Naive thymus-derived CD8-positive, alpha-beta T cell (primary cell): ENCODE measurements at regions not wholly inside any gene's neighbourhood (a gene's known extent, or its start where the extent isn't known, plus 50 kb on each side); places are given as distances from the start of the nearest gene placed in this dataset.
"Not testable (repeated sequence)": the region's sequence is repeated elsewhere in the genome, so short reads cannot be mapped to it uniquely, and the experiment has no call there.

Source experiments
- ATAC-seq, 2 donors: fragments of 150-1000 bp; cut with Tn5 transposase in 1 of 2; sonication (Bioruptor Pico), chemical (Tn5 transposase) in 1 of 2; 1 replicate in 1 of 2; 2 replicates in 1 of 2; pipeline ENCODE4 v1.10.0; 2021; ENCODE audit warnings: mild to moderate bottlenecking in 2 of 2, moderate library complexity in 2 of 2
- POLR2A ChIA-PET: fragments of 350-600 bp; sonication (Branson Sonifier 250); formaldehyde crosslinking; loops from one replicate; lab custom pipeline; 2021; ENCODE audit warnings: antibody characterized with exemption; lab: Charles Lee
- DNase-seq, 10 donors: peaks; one replicate each; pipeline versions ENCODE4 v3.0.0 to v3.0.0-alpha.2; 2020 to 2022
- H3K27ac Mint-ChIP-seq, 10 donors: one replicate each; pipeline ENCODE4 v1.8.0; 2020 to 2022; ENCODE audit warnings: mild to moderate bottlenecking in 10 of 10, mixed read lengths in 10 of 10, moderate library complexity in 4 of 10, inconsistent platforms in 1 of 10
- H3K27me3 Mint-ChIP-seq, 5 donors: one replicate each; pipeline ENCODE4 v1.8.0; 2021 to 2022; ENCODE audit warnings: mixed read lengths in 5 of 5
- H3K36me3 Mint-ChIP-seq, 3 donors: one replicate each; pipeline ENCODE4 v1.8.0; 2020 to 2022; ENCODE audit warnings: mixed read lengths in 3 of 3, mild to moderate bottlenecking in 2 of 3, inconsistent platforms in 1 of 3
- H3K4me1 Mint-ChIP-seq, 4 donors: one replicate each; pipeline ENCODE4 v1.8.0; 2021 to 2022; ENCODE audit warnings: mixed read lengths in 4 of 4
- H3K4me3 Mint-ChIP-seq, 10 donors: one replicate each; pipeline ENCODE4 v1.8.0; 2020 to 2022; ENCODE audit warnings: mild to moderate bottlenecking in 10 of 10, mixed read lengths in 10 of 10, moderate library complexity in 6 of 10, inconsistent platforms in 1 of 10
- H3K9me3 Mint-ChIP-seq, 9 donors: one replicate each; pipeline ENCODE4 v1.8.0; 2020 to 2022; ENCODE audit warnings: mixed read lengths in 9 of 9, mild to moderate bottlenecking in 3 of 9, inconsistent platforms in 1 of 9, moderate library complexity in 1 of 9

DNA sequence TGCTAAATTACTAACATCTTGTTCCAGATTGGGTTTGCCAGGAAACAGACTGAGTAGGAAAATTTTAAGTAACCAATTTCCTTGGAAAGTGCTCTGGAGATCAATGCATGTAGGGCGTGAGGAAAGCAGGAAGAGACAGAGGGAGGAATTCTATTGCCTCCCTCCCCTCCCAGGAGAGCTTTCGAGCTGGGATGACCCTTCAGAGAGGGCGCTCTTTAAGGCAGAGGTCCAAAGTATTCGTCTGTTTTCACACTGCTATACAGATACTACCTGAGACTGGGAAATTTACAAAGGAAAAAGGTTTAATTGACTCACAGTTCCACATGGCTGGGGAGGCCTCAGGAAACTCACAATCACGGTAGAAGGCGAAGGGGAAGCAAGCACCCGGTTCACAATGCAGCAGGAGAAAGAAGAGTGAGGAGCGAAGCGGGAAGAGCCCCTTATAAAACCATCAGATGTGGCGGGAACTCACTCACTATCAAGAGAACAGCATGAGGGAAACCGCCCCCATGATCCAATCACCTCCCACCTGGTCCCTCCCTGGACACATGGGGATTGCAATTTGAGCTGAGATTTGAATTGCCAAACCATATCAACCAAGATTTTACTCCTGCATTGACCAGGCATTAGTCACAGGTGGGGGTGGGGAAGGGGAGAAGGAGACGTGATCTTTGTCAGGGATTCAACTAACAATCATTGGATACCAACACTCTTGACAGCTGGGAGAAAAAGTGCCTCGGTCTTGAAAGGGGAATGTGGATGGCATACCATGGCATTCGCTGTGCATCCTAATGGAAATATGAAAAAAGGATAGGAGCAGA, 63.8 kb downstream of the SLITRK2 start:
- Mint-ChIP-seq H3K4me1 (no peaks in the 10 kb centered on the region), H3K36me3 (no peaks in the 10 kb centered on the region), H3K27me3 (no peaks in the 10 kb centered on the region), H3K9me3 (peaks cover 0 to 8% (median 0%) of the 10 kb centered on the region in 9 donors), H3K4me3 (no peak overlapping the region), H3K27ac (no peak overlapping the region)
- DNase-seq (no peak), ATAC-seq (no peak)
- POLR2A ChIA-PET, result no interaction called here

DNA sequence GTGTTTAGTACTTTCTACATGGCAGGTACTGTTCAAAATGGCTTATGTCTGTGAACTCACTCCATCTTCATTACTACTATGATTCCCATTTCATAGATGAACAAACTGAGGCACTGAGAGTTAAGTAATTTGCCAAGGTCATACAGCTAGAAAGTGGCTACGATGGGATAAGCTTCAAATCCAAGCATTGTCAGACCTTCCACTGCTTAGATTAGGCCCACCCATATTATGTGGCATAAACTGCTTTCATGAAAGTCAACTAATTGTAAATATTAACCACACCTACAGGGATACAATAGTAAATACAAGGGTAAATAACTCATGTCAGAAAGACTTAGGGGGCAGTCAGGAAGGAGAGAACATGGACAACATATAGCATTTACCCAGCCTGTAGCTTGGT, 68.8 kb downstream of the SLITRK2 start:
- H3K4me3 Mint-ChIP-seq, result no peak overlapping the region
- no peak for ATAC-seq
- H3K4me1 Mint-ChIP-seq, result no peaks in the 10 kb centered on the region
- no peak overlapping the region for H3K27ac Mint-ChIP-seq
- POLR2A ChIA-PET, result no interaction called here
- H3K27me3 Mint-ChIP-seq, result no peaks in the 10 kb centered on the region
- H3K36me3 Mint-ChIP-seq, result no peaks in the 10 kb centered on the region
- DNase-seq, result no peak
- peaks cover 0 to 9% (median 0%) of the 10 kb centered on the region in 9 donors for H3K9me3 Mint-ChIP-seq

DNA sequence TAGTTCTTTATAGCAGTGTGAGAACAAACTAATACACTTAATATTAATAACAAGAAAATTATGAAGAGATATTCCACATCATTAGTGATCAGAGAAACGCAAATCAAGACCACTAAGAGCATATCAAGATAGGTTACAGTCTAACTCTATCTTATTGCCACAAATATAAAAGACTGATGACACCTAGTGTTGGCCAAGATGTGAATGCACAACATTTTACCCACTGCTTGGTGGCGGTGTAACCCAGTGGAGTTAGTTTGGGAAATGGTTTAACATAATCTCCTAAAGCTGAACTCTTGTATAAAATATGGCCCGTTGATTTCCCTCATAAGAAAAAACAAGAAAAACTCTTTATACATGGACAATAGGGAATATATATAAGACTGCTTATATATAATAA, 92.4 kb downstream of the SLITRK2 start:
- H3K4me3 Mint-ChIP-seq, result no peak overlapping the region
- peaks cover 0 to 10% (median 0%) of the 10 kb centered on the region in 9 donors for H3K9me3 Mint-ChIP-seq
- ATAC-seq, result no peak
- no peaks in the 10 kb centered on the region for H3K36me3 Mint-ChIP-seq
- POLR2A ChIA-PET, result no interaction called here
- no peak for DNase-seq
- no peak overlapping the region for H3K27ac Mint-ChIP-seq
- no peaks in the 10 kb centered on the region for H3K27me3 Mint-ChIP-seq
- H3K4me1 Mint-ChIP-seq, result peaks cover 0 to 2% (median 0%) of the 10 kb centered on the region in 4 donors

DNA sequence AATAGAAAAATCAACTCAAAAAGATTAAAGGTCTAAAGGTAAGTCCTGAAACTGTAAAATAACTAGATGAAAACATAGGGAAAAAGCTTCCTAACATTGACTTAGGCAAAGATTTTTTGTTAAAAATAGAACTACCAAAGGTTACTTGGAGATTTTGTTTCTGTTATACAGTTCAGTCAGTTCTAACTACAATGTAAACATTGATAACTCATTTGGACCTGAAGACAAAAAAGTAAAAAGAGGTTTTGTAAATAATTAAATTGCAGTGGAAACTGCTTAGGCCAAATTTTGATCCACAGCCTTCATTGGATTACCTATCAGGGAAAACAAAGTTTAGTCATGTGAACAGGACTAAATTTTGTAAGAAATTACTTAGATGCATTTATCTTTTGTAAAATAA, 101.8 kb downstream of the SLITRK2 start:
- Mint-ChIP-seq H3K4me3 (no peak overlapping the region), H3K27ac (no peak overlapping the region), H3K36me3 (no peaks in the 10 kb centered on the region), H3K4me1 (no peaks in the 10 kb centered on the region), H3K27me3 (no peaks in the 10 kb centered on the region), H3K9me3 (peaks cover 0 to 3% (median 0%) of the 10 kb centered on the region in 9 donors)
- ATAC-seq (no peak), DNase-seq (no peak)
- POLR2A ChIA-PET, result no interaction called here

DNA sequence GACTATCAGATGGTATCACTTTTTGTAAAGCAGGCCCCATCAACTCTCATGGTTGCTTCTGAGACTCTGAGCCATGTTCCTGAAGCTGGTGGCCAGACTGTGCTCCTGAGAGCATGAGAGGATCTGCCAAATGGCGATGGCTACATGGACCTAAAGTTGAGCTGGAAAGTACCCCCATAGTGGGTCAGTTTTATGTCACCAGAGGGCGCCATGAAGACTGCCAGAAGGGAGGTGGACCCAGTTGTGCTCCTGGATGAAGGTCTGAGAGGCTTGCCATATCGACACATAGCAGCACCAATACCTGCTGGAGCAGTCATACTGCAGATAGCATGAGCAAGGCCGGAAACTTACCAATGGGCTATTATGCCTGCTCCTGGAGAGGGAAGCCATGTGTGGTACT, 105.7 kb downstream of the SLITRK2 start:
- POLR2A ChIA-PET, result no interaction called here
- no peak for DNase-seq
- no peak for ATAC-seq
- no peak overlapping the region for H3K4me3 Mint-ChIP-seq
- no peaks in the 10 kb centered on the region for H3K27me3 Mint-ChIP-seq
- H3K9me3 Mint-ChIP-seq, result peaks cover 0 to 9% (median 0%) of the 10 kb centered on the region in 9 donors
- H3K27ac Mint-ChIP-seq, result no peak overlapping the region
- no peaks in the 10 kb centered on the region for H3K4me1 Mint-ChIP-seq
- no peaks in the 10 kb centered on the region for H3K36me3 Mint-ChIP-seq

DNA sequence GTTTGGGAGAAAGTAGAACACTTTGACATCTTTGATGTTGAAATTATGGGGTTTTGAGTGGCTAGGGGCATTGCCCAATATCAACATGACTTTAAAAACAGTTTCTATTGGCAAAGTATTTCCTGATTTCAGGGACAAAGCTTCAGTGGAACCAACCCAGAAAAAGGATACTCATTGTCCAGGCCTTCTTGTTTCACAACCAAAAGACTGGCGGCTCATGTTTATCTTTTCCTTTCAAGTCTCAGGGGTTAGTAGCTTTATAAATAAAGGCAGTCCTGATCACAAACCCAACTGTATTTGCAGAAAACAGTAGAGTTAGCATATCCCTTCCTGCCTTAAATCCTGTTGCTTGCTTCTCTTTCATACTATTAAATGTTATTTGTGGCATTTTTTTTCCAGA, 119.1 kb downstream of the SLITRK2 start:
- POLR2A ChIA-PET, result no interaction called here
- no peak overlapping the region for H3K27ac Mint-ChIP-seq
- H3K27me3 Mint-ChIP-seq, result no peaks in the 10 kb centered on the region
- H3K36me3 Mint-ChIP-seq, result no peaks in the 10 kb centered on the region
- DNase-seq, result no peak
- no peak overlapping the region for H3K4me3 Mint-ChIP-seq
- no peak for ATAC-seq
- no peaks in the 10 kb centered on the region for H3K4me1 Mint-ChIP-seq
- peaks cover 0 to 16% (median 1%) of the 10 kb centered on the region in 9 donors for H3K9me3 Mint-ChIP-seq

DNA sequence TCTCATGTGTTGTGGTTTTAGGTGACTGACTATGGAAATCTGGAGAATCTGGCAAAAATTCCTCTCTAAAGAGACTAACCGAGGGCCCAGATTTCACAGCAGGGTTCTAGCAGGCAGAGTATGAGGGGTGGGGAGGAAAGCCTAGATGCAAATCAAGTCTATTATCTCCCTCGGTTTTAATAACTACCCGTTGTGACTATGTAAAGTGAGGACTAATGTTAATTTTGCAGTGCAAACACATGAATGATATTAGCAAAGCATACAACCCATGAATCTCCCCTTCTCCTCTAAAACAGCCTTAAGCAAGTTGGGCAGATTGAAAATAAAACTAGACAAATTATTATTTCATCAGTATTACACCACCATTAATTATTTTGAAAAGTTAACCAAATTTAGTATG, 131.4 kb downstream of the SLITRK2 start:
- Mint-ChIP-seq H3K27me3 (no peaks in the 10 kb centered on the region), H3K4me1 (no peaks in the 10 kb centered on the region), H3K36me3 (no peaks in the 10 kb centered on the region), H3K4me3 (no peak overlapping the region), H3K27ac (no peak overlapping the region), H3K9me3 (peaks cover 0 to 8% (median under 1%) of the 10 kb centered on the region in 9 donors)
- ATAC-seq (no peak), DNase-seq (no peak)
- POLR2A ChIA-PET, result no interaction called here

DNA sequence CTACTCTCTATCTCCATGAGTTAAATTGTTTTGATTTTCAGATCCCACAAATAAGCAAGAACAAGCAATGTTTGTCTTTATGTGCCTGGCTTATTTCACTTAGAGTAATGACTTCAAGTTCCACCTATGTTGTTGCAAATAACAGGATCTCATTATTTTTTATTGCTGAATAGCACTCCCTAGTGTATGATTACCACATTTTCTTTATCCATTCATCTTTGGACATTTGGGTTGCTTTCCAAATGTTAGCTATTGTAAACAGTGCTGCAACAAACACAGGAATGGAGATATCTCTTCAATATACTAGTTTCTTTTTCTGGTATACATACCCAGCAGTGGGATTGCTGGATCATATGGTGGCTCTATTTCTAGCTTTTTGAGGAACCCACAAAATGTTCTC, 136.0 kb downstream of the SLITRK2 start:
- ATAC-seq (no peak), DNase-seq (no peak)
- peaks cover 0 to 16% (median 2%) of the 10 kb centered on the region in 9 donors for H3K9me3 Mint-ChIP-seq
- POLR2A ChIA-PET, result no interaction called here
- no peaks in the 10 kb centered on the region for H3K4me1 Mint-ChIP-seq
- H3K27me3 Mint-ChIP-seq, result no peaks in the 10 kb centered on the region
- H3K36me3 Mint-ChIP-seq, result no peaks in the 10 kb centered on the region
- H3K27ac Mint-ChIP-seq, result no peak overlapping the region
- H3K4me3 Mint-ChIP-seq, result no peak overlapping the region

DNA sequence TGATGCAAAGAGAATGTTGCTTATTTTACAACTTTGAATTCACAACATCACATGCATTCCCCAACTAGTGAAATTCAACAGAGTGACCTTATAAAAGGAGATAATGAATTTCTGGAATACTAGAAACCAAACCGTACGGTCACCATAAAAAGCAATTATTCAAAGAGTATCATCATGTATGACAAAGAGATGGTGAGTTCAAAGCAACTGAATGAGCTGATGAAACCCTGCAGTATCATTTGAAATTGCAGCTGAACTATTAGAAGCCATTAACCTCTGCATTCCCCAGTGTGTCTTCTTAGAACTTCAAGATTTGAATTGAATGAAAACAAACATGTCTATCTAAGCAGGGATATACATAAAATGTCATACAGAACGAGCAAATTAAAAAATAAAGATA, 172.4 kb downstream of the SLITRK2 start:
- H3K4me3 Mint-ChIP-seq, result no peak overlapping the region
- POLR2A ChIA-PET, result no interaction called here
- DNase-seq (no peak), ATAC-seq (no peak)
- no peaks in the 10 kb centered on the region for H3K27me3 Mint-ChIP-seq
- no peak overlapping the region for H3K27ac Mint-ChIP-seq
- peaks cover 0 to 20% (median 7%) of the 10 kb centered on the region in 9 donors for H3K9me3 Mint-ChIP-seq
- no peaks in the 10 kb centered on the region for H3K4me1 Mint-ChIP-seq
- no peaks in the 10 kb centered on the region for H3K36me3 Mint-ChIP-seq

DNA sequence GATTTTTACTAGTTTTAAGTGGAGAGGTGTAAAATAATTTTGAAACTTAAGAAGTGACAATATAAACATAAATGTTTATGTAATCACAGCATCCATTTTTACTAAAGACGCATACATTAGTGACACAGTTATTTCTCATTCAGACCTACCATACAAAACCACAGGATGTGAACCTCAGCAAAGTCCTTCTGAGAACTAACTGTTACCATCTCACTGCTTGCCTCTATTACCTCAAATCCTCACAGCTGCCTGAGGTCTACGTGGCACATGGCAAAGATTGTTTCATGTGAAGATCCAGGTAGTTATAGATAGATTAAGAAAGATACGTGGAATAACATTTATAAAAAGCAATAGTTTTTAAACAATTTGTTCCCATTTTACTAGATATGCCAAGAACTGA, 189.0 kb downstream of the SLITRK2 start:
- POLR2A ChIA-PET, result no interaction called here
- no peaks in the 10 kb centered on the region for H3K27me3 Mint-ChIP-seq

DNA sequence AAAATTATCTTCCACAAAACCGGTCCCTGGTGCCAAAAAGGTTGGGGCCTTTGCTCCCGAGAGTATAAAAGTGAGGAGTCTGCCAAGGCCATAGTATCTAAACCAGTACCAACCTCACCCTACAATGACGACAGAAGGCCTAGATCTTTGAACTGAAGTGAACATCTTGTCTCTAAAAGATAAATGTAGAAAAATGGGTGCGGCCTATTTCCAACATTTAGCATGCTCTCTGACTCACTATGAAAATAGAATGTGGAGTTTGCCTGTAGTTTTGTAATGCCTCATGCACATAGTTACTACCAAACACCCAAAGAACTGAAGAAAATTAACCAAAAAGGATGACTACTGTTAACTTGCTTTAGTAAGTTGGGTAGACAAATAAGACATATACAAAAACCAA, 218.4 kb downstream of the SLITRK2 start:
- no peak overlapping the region for H3K27ac Mint-ChIP-seq
- H3K4me1 Mint-ChIP-seq, result no peaks in the 10 kb centered on the region
- H3K27me3 Mint-ChIP-seq, result no peaks in the 10 kb centered on the region

More for the DNA sequence above, 189.0 kb downstream of the SLITRK2 start:
- ATAC-seq (no peak), DNase-seq (no peak)
- no peak overlapping the region for H3K4me3 Mint-ChIP-seq
- H3K36me3 Mint-ChIP-seq, result no peaks in the 10 kb centered on the region
- H3K27ac Mint-ChIP-seq, result no peak overlapping the region
- no peaks in the 10 kb centered on the region for H3K4me1 Mint-ChIP-seq
- peaks cover 0 to 5% (median 0%) of the 10 kb centered on the region in 9 donors for H3K9me3 Mint-ChIP-seq

DNA sequence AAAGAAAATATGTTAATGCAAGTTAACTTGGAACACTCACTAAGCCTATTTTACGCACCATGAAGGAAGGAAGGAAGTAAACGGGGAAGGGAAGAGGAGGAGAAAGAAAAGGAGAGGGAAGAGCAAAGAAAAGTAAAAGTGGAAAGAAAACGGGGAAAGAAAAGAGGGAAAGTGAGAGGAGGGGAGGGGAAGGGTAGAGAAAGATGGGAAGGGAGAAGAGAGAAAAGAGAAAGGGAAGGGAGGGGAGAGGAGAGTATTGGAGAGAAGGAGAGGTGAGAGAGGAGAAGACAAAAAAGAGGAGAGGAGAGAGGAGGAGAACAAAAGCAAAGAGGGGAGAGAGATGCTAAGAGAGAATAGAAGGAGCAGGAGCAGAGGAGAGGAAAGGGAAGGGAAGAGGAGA, 224.1 kb downstream of the SLITRK2 start:
- DNase-seq (no peak), ATAC-seq (no peak)
- Mint-ChIP-seq H3K27ac (no peak overlapping the region), H3K4me3 (no peak overlapping the region), H3K4me1 (no peaks in the 10 kb centered on the region), H3K9me3 (peaks cover 0 to 3% (median 0%) of the 10 kb centered on the region in 9 donors), H3K36me3 (no peaks in the 10 kb centered on the region), H3K27me3 (no peaks in the 10 kb centered on the region)
- POLR2A ChIA-PET, result no interaction called here

More for the DNA sequence above, 218.4 kb downstream of the SLITRK2 start:
- no peak for DNase-seq
- H3K9me3 Mint-ChIP-seq, result peaks cover 0 to 8% (median 0%) of the 10 kb centered on the region in 9 donors
- no peaks in the 10 kb centered on the region for H3K36me3 Mint-ChIP-seq
- no peak overlapping the region for H3K4me3 Mint-ChIP-seq
- no peak for ATAC-seq
- POLR2A ChIA-PET, result no interaction called here

DNA sequence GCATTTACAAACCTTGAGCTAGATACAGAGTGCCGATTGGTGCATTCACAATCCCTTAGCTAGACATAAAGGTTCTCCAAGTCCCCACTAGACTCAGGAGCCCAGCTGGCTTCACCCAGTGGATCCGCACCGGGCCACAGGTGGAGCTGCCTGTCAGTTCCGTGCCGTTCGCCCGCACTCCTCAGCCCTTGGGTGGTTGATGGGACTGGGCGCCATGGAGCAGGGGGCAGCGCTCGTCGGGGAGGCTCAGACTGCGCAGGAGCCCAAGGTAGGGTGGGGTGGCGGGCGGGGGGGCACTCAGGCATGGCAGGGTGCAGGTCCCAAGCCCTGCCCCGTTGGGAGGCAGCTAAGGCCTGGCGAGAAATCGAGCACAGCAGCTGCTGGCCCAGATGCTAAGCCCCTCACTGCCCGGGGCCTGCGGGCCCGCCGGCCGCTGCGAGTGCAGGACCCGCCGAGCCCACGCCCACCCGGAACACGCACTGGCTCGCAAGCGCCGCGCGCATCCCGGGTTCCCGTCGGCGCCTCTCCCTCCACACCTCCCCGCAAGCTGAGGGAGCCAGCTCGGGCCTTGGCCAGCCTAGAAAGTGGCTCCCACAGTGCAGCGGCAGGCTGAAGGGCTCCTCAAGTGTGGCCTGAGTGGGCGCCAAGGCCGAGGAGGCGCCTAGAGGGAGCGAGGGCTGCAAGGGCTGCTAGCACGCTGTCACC, 228.5 kb downstream of the SLITRK2 start:
- H3K4me3 Mint-ChIP-seq, DNase-seq, H3K4me1 Mint-ChIP-seq, ATAC-seq, H3K27me3 Mint-ChIP-seq, POLR2A ChIA-PET, H3K36me3 Mint-ChIP-seq, H3K9me3 Mint-ChIP-seq, H3K27ac Mint-ChIP-seq: not testable (repeated sequence)
